Non-pigmented ciliary epithelial cell (primary cell): ENCODE measurements at regions not wholly inside any gene's neighbourhood (a gene's known extent, or its start where the extent isn't known, plus 50 kb on each side); places are given as distances from the start of the nearest gene placed in this dataset.

Experiments used
- DNase-seq: peaks from one replicate; pipeline ENCODE4 v3.0.0-alpha.2; 2010; ENCODE audit warnings: low read depth

DNA sequence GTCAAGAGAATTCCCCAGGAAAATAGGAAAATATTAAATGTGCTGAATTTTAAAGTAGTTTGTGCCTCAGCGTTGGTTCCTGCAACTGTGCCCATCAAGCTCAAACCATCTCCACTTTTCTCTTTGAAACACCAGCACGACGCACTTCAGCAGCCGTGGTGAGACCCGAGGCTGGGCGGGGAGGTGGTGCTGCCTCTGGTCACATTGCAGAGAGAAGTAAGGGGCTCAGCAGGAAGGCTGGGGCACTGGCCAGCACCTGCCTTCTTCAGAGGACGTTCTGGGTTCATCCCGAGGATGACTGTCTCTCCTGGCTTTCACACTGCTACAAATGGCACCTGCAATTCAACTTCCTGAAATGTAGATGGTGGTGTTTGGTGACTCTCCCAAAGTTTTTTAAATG is 323.7 kb upstream of the SALL3 start:
- DNase-seq, result no peak

DNA sequence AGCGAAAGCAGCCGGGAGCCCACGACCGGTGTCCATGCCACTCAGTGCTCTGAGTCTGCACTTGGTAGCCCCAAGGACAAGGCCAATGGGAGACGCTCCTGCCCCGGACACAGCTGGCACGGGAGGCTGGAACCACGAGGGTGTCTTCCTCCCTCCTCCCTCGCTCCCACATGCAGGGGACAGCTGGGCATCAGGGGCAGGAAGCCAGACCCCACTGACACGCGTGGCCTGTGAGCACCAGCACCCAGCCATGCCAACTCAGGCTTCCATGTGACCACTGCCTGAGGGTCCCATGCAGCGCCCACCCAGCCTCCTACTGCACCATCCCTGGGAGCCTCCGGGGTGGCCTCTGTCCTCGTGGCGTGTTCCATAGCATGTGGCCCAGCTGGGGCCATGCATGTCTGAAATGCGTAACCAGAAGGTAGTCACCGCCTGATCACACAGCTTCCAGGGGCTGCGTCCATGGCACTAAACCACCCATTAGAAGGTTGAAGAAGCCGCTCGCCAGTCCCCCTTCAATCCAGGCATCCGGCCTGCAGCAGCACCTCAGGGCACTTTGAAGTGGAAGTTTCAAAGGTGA is 323.2 kb upstream of the SALL3 start:
- DNase-seq, result no peak

DNA sequence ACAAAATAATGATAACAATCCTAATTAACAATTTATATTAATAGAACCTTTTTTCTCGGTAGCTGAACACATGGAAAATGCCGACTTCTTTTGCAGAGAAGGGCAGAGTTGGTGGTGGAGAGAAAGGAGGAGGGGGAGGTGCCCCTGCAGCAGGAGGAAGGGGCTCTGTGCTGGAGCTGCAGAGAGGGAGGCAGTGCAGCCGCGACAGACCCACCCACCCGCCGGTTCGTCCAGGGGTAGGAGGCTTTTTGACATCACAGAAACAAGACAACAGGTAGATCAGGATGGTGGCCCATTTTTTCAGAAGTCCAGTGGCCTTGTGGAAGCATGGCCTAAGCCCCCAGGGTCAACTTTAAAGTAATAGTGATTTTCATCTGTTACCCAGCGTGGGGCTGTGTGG is 321.1 kb upstream of the SALL3 start:
- DNase-seq, result no peak

DNA sequence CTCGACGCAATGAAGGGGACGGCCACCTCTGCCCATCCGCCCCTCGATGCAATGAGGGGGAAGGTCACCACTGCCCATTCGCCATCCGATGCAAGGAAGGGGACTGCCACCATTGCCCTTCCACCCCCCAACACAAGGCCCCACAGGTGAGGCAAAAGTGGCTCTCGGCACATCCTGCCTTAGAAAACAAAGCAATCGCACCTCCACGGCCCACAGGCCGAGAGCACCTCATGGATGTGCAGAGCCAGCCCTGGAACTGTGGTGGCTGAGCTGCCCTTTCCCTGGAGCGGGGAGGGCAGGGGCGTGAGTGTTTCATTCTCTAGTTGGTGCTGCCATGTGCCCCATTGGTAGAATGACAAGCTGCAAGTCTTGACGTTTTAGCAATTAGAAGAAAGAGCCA is 320.6 kb upstream of the SALL3 start:
- no peak for DNase-seq

DNA sequence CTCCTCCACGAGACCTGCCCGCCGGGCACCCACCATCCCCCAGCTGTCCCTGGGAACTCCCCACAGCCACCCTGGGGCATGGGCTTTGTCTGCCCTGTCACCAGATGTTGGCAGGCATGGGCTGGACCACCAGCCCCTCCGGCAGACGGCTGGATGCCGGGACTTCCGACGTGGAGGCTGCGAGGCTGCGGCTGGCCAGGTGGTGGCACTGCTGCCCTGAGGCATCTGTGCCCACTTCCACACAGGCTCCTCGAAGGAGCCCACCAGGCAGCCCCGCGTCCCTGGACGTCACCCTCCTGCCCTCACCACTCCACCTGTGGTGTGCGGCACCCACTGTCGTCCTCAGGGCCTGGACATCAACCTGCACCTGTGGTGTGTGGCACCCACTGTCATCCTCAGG is 319.9 kb upstream of the SALL3 start:
- DNase-seq, result no peak

DNA sequence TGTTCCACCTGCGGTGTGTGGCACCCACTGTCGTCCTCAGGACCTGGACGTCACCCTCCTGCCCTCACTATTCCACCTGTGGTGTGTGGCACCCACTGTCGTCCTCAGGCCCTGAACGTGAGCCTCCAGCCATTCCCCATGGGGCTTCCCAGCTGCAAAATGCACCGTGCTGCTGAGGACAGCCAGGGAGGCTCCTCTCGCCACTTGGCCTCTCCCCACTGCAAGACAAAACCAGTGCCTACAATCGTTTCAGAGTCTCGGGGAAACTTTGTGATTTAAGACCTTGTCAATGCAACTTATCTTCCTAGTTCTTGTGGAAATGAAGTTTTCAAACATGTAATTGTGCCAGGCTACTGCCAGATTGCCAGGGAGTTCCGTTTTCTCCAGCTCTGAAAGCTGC is 319.3 kb upstream of the SALL3 start:
- no peak for DNase-seq

DNA sequence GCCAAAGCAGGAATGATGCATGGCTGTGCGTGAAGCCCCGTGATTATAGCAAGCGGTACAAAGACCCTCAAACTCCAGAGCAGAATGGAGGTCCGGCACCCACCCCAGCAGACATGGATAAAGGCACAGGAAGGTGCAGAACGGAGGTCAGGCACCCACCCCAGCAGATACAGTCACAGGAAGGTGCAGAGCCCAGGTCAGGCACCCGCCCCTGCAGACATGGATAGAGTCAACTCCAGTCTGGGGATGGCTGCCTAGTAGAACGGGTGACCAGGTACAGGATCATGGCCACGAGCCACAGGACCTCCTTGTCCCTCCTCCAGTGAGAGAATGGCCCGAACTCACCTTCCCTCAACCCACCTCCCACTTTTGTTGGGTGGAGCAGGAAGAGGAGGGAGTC is 318.3 kb upstream of the SALL3 start:
- DNase-seq, result no peak

DNA sequence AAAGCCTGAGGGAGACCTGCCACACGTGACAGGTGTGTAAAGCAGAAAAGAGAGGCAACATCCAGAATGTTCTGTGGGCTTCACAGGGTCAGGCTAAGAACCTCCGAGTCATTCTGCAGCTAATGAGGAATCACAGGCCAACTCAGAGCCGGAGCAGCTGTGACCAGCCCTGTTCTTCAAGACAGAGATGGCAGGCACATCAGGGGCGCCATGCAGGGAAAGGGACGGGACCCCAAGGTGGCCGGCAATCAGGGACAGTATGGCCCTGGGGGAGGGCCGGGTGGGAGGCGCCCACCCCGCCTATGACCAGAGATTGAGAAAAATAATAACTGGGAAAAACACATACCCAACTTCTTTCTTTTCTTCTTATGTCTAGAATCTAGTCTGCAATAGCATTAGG is 316.7 kb upstream of the SALL3 start:
- no peak for DNase-seq

DNA sequence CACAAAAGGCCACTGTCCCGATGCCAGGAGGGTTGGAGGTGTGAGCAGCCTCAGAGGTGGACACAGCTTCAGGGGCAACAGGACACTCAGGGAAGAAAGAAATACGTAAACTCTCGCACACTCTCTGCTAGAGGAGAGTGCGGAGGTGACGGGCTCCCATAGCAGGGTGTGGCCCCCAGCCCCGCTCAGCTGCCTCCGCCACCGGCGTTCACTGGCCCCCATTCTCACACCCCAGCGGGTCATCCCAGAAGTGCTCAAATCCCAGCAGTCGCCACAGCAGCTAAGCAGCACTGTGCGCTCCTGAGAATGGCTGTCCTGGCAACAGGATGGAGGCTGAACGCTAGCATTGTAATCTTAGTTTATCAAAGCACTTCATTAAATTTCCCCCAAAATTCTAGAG is 315.6 kb upstream of the SALL3 start:
- DNase-seq, result no peak

DNA sequence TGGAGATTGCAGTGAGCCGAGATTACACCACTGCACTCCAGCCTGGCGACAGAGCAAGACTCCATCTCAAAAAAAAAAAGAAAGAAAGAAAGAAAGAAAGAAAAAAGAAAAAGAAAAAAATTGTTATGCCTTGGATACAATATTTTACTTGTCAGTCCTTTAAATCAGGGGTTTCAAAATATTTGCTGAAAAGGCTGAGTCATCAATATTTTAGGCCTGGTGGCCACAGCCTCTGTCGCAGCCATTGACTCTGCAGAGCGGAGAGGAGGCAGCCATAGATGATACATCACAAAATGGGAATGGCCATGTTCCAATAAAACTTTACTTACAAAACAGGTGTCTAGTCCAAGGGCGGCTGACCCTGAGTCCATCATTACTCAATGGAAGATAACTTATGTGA is 314.8 kb upstream of the SALL3 start:
- DNase-seq, result no peak

DNA sequence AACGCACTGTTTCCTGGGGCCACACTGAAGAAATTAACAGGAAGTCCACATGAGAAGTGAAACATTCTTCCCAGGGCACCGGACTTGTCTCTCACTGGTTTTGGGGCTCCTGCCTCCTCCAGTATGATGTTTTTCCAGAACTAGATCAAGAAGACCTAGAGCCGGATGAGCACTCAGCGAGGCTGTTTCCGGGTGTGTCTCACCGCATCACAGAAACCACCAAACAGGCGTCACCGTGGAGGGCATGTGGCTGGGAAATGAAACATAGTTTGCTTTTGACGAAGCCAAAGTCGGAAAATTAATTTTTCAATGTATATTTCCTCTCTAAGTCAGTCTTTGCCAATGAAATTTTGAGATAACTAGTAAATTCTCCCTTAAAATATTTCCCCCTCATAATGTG is 314.0 kb upstream of the SALL3 start:
- DNase-seq, result no peak

DNA sequence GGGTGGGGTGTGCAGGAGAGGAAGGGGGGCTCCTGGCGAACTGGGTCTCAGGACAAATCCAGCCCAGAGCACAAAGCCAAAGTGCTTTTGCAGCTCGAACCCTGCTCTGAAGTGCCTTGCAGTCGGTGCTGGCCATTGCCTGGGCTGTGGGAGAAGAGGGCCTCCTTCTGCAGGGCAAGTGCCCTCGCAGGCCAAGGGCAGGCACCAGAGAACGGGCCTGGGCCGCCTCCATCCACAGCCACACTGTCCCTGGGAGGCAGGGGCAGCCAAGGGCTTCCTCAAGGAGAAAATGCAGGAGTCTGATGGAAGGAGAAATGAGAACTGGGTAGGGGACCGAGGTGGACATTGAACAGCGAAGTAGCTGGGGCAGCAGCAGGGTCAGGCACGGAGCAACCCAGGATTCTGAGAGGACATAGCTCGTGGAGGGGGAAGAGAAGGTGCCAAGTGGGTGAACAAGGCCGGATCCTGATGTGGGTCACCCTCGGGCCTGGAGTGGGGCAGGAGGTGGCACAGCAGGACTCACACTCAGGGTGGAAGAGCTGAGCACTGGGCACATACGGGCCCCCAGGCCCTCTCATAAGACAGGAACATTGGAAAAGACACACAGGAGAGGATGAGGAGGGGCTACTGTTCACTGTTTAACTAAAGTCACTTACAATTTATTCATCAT is 312.8 kb upstream of the SALL3 start:
- no peak for DNase-seq

DNA sequence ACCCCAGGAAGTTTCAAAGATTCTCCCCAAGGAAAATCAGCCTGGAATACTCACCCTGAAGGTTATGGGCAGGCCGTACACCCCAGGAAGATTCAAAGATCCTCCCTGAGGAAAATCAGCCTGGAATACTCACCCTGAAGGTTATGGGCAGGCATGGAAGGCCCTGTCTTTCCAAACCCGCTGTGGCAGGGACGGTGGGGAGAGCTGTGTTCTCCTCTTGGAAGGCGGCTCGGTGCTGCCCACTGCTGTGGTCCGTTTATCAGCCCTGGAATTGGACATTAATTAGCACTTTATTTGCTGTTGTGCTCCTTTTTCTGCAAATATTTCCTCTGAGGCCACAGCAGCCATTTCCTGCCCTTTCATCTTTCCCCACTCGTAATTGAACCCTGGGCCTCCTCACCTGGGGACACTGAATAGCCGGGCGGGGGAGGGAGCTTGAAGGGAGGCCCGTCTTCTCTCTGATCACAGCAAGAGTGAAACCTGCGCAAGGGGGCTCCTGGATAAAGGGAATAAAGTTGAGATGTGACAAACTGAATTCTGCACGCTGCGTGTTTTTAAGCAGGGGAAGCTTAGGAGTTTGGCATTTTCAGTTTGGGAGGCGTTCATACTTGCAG is 308.7 kb upstream of the SALL3 start:
- no peak for DNase-seq

DNA sequence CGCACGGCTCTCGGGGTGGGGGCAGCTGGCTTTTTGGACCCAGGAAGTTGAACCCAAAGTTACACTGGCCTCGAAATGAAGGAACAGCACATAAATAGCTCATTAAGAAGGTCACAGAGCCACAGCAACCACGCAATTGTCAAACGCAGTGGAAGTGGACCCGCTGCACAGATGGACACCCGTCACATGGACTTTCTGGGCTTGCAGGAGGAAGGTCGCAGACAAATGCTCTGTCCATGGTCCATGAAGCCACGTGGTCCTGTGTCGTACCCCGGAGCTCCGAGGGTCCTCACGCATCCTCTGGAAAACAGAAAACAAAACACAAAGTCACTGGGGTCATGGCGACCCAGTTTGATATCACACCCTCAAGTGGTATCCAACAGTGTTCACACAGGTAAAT is 308.1 kb upstream of the SALL3 start:
- DNase-seq, result no peak

DNA sequence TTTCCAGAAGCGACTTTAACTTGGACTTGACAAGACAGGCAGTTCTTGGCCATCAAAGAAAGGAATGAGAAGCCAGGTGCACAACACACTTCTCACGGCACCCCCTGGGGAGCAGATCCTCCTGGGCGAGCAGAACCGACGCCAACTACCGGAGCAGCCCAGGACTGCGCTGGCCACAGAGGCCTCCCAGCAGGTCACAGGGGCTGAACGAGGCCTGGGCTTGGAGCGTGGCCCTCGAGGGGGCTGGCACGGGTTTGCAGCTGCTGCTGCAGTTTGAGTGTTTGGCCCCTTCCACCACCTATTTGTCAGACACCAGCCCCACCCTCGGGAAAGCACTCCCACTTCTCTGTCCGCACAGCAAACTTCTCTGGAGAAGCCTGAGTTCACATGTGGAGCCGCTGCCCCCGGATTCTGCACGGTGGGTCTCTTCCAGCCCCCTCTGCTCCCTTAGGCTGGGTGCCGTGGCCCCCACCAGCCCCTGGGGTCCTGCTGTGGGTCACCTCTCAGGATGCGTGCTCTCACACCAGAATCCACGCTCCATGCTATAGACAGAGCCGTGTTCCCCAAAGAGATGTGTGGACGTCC is 306.7 kb upstream of the SALL3 start:
- DNase-seq, result no peak

DNA sequence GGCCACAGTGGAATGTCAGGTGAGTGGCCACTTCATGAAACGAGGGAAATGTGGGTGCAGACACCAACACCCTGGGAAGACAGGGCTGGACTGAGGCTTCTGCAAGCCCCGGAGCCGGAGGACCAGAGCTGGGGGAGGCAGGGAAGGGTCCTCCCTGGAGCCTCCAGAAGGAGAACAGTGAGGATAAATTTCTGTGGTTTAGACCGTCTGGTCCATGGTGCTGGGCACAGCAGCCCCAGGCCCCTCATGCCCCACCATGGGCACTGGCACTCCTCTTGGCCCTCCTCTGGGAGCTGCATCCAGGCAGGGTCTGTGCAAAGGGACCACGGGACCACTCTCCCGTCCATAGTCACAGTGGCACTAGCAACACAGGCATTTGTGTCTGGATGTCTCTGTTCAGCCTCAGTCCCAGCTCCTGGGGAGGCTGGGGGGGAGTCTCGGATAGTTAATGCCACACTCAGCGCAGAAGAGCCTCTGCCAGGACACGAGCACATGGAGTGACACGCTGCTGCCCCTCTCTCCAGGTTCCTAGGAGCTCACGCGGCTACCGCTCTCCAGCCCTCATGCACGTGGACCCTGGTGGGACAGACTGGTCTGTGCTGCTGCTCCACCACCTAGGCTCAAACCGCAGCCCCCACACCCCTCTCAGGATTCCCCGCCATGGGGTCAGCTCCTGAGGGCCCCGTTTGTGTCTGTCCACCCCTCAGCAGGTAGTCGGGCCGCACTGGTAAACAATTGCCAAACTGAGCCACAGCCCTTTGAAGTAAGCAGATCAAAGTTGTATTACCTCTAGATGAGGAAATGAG is 305.9 kb upstream of the SALL3 start:
- DNase-seq, result no peak

DNA sequence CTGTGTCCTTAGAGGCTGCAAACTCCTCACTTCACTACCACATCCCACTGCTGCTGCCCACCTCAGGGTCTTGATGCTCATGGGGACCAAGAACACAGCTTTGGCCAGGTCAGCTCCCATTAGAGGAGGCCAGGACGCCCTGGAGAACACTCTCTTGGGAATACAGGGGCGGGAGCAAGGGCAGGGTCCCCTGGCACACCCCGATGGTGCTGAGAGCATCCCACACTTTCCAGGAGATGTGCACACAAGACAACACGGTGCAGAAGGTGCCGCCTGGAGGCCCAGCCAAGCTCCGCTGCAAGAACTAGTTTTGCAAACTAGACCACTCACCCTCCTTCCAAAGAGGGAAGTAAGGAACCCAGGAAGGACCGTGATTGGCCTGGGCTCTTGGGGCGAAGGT is 304.4 kb upstream of the SALL3 start:
- DNase-seq, result no peak

DNA sequence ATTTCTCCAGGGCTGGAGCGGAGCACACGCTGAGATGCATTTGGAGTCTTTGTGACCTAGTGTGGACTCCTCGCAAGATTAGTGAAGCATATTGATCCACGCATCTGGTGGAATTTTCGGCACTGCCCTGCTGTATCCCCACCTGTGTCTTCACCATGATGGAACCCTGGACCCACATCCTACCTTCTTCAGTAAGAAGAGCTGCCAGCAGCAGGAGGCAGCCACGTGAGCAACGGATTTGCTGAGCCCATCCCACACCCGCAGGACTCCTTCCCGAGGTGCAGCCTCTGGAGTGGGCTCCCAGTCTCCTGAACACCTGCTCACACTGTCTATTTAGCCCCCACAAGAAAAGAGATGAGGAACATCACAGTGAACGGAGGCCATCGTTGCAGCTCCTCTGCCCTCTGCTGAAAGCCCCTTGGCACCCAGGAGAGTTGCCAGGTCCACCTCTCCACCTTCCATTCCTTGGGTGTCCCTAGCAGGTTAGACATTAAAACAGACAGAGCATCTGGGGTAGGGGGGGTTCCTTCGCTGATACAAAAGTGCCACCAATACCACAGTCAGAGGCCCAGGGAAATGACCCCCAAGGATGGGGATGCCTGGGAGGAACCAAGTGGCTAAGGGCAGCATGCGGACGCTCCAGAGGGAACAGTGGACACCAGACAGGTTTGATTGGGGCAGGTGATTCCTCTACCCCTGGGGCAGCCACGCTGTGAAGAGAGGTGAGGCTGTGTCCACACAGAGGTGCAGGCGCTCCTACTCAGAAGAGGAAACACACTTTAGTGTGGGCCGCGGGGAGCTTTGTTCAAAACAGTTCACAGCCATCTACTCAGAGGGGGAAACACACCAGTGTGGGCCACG is 302.8 kb upstream of the SALL3 start:
- DNase-seq, result no peak

DNA sequence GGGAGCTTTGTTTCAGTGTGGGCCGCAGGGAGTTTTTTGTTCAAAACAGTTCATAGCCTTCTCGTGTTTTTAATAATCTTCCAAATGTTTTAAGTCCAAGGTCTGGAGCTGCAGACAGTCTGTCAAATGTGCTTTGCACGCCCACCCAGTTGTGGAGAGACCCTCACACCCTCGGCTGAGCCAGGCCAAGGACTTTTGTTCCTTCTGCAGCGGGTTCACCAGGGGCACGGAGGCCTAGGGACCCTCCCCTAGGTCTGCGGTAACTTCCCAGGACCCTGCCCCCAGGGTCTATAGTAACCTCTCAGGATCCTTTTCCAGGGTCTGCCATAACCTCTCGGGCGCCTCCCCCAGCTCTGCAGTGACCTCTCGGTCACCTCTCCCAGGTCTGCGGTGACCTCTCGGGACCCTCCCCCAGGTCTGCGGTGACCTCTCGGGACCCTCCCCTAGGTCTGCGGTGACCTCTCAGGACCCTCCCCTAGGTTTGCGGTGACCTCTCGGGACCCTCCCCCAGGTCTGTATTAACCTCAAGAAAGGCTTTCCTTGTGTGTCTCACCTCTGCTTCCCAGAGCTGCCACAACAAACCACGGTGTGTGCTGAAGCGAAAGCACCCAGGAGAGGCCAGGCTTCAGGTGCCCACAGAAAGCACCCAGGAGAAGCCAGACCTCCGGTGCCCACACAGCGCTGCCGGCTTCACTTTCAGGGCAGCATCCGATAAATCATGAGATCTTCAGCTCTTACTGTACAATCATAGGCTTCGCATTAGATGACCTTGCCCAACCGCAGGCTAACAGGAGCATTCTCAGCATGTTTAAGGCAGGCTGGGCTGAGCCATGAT is 301.9 kb upstream of the SALL3 start:
- no peak for DNase-seq

DNA sequence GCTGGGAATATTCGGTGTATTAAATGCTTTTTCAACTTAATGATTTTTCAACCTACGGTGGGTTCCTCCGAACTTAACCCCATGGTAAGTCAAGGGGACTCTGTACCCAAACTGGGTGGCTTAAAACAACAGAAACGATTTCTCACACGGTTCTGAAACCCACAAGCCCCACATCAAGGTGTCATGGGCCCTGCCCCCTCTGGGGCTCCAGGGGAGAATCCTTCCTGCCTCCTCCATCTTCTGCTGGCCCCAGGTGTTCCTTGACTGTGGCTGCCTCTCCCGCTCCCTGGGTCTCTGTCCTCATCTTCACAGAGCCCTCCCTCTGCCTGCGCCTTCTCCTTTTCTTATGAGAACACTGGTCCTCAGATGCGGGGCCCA is 301.3 kb upstream of the SALL3 start:
- no peak for DNase-seq

DNA sequence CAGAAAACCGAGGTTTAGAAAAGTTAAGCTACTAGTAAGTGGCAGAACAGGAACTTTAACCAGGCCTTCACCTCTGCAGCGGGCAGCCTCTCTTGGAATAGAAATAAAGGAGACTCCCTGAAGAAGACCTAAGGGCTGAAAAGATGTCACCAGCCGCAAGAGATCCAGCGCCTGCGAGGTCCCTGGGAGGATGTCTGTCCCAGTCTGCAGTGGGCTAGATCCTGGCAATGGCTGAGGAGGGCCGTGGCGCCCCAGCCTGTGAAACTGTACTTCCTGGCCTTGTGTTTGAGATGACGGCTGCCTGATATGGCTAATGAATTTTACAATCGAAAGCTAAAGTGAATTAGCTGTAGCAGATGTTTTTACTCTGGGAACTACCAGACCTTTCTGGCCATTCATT is 300.6 kb upstream of the SALL3 start:
- DNase-seq, result no peak
